Ishikawa (cell line): ENCODE measurements at regions not wholly inside any gene's neighbourhood (a gene's known extent, or its start where the extent isn't known, plus 50 kb on each side); places are given as distances from the start of the nearest gene placed in this dataset.

ENCODE experiments used
- CEBPB ChIP-seq: IDR thresholded peaks from 2 replicates; pipeline ENCODE4 v1.6.1; 2012
- CREB1 ChIP-seq: IDR thresholded peaks from 2 replicates; pipeline ENCODE4 v1.6.1; 2012; ENCODE audit warnings: low read depth
- EGR1 ChIP-seq: IDR thresholded peaks from 2 replicates; pipeline ENCODE4 v1.6.1; 2012
- EP300 ChIP-seq: IDR thresholded peaks from 2 replicates; pipeline ENCODE4 v1.6.1; 2012; ENCODE audit warnings: borderline replicate concordance
- FOXM1 ChIP-seq: IDR thresholded peaks from 2 replicates; pipeline ENCODE4 v1.6.1; 2012; ENCODE audit warnings: low read depth, borderline replicate concordance
- RAD21 ChIP-seq: IDR thresholded peaks from 2 replicates; pipeline ENCODE4 v1.6.1; 2012; ENCODE audit warnings: low read depth
- TAF1 ChIP-seq: IDR thresholded peaks from 2 replicates; pipeline ENCODE4 v1.6.1; 2012; ENCODE audit warnings: low read depth, mild to moderate bottlenecking
- TCF12 ChIP-seq: IDR thresholded peaks from 2 replicates; pipeline ENCODE4 v1.6.1; 2012; ENCODE audit warnings: low read depth
- YY1 ChIP-seq: IDR thresholded peaks from 2 replicates; pipeline ENCODE4 v1.6.1; 2012; ENCODE audit warnings: low read depth
- ZBTB7A ChIP-seq: IDR thresholded peaks from 2 replicates; pipeline ENCODE4 v1.6.1; 2012; ENCODE audit warnings: low read depth
- TF ChIP-seq, protein P1 (sequence below): IDR thresholded peaks from 2 replicates; pipeline ENCODE4 v1.6.1; 2012; ENCODE audit warnings: low read depth, mild to moderate bottlenecking
- TF ChIP-seq, protein P2 (sequence below): IDR thresholded peaks from 2 replicates; pipeline ENCODE4 v1.6.1; 2012
- TF ChIP-seq, protein P3 (sequence below): IDR thresholded peaks from 2 replicates; pipeline ENCODE4 v1.6.1; 2012

DNA sequence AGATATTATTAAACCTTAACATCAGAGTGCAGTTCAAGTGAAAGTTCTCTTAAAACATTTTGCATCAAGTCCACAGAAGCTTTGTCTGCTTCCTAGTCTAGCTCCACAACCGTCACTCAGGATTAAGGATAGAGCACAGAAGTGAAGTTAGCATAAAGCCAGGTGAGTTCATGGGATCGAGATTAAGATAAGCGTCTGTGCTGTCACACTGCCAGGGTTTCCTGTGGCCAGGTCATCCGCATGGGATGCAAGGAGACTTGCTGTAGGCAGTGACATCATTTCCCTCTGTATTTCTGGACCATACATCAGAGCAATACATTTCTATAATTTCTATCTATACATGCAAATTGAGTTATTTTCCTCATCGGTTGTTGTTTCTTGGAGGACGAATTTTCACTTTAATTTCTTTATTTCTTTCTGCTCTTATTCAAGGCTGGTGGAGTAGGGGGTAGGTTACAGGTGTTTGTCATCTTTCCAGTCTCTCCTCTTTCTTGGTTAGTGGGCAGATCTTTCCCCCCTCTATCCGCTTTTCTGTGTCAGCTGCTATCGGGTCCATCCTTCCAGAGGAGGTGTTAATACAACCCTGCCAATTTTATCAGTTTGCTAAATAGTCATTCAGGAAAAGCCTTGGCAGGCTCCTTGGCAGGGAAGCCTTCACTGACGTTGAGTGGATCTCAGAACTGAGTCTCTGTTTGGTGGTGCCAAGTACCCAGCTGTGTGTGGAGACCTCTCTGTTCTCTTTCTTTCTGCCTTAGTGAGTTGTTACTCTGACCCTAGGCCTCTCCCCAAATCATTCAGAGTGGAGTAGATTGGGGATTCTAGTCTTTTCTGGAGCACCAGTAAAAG is 307.6 kb upstream of the MAP3K7 start:
- TF ChIP-seq YY1 (no peak), TAF1 (no peak), FOXM1 (no peak), CEBPB (no peak), EGR1 (no peak), EP300 (no peak), RAD21 (no peak), TCF12 (no peak), CREB1 (no peak), ZBTB7A (no peak)
- TF ChIP-seq, protein P1, sequence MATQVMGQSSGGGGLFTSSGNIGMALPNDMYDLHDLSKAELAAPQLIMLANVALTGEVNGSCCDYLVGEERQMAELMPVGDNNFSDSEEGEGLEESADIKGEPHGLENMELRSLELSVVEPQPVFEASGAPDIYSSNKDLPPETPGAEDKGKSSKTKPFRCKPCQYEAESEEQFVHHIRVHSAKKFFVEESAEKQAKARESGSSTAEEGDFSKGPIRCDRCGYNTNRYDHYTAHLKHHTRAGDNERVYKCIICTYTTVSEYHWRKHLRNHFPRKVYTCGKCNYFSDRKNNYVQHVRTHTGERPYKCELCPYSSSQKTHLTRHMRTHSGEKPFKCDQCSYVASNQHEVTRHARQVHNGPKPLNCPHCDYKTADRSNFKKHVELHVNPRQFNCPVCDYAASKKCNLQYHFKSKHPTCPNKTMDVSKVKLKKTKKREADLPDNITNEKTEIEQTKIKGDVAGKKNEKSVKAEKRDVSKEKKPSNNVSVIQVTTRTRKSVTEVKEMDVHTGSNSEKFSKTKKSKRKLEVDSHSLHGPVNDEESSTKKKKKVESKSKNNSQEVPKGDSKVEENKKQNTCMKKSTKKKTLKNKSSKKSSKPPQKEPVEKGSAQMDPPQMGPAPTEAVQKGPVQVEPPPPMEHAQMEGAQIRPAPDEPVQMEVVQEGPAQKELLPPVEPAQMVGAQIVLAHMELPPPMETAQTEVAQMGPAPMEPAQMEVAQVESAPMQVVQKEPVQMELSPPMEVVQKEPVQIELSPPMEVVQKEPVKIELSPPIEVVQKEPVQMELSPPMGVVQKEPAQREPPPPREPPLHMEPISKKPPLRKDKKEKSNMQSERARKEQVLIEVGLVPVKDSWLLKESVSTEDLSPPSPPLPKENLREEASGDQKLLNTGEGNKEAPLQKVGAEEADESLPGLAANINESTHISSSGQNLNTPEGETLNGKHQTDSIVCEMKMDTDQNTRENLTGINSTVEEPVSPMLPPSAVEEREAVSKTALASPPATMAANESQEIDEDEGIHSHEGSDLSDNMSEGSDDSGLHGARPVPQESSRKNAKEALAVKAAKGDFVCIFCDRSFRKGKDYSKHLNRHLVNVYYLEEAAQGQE, result no peak
- TF ChIP-seq, protein P2, sequence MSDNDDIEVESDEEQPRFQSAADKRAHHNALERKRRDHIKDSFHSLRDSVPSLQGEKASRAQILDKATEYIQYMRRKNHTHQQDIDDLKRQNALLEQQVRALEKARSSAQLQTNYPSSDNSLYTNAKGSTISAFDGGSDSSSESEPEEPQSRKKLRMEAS, result no peak
- TF ChIP-seq, protein P3, sequence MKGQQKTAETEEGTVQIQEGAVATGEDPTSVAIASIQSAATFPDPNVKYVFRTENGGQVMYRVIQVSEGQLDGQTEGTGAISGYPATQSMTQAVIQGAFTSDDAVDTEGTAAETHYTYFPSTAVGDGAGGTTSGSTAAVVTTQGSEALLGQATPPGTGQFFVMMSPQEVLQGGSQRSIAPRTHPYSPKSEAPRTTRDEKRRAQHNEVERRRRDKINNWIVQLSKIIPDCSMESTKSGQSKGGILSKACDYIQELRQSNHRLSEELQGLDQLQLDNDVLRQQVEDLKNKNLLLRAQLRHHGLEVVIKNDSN, result no peak
